Loucy (cell line): ENCODE measurements at regions not wholly inside any gene's neighbourhood (a gene's known extent, or its start where the extent isn't known, plus 50 kb on each side); places are given as distances from the start of the nearest gene placed in this dataset.
A peak's percentile ranks its signal among the peaks of the same experiment; 100 is the strongest.

Source experiments
- H2AFZ ChIP-seq: fragments of 200-600 bp; sonication (generic); 2 replicates; pipeline ENCODE4 v1.6.0; 2016; ENCODE audit warnings: antibody characterized with exemption, mild to moderate bottlenecking, low read length, moderate library complexity
- H3F3A ChIP-seq: fragments of 200-600 bp; 2 replicates; pipeline ENCODE4 v1.6.0; 2016; ENCODE audit warnings: antibody characterized with exemption, low read depth, mild to moderate bottlenecking
- H3K27me3 ChIP-seq: fragments of 200-600 bp; sonication (generic); 2 replicates; pipeline ENCODE4 v1.6.1; 2014; ENCODE audit warnings: low read length, mild to moderate bottlenecking; ENCODE audit not compliant: insufficient read depth, poor library complexity, severe bottlenecking
- H3K36me3 ChIP-seq: fragments of 200-600 bp; sonication (generic); 2 replicates; pipeline ENCODE4 v1.6.1; 2016; ENCODE audit warnings: low read length; ENCODE audit not compliant: insufficient read depth
- H3K4me1 ChIP-seq: fragments of 200-600 bp; sonication (generic); 2 replicates; pipeline ENCODE4 v1.5.1; 2014; ENCODE audit warnings: low read length, mild to moderate bottlenecking; ENCODE audit not compliant: insufficient read depth, poor library complexity, severe bottlenecking
- H3K4me2 ChIP-seq: fragments of 200-600 bp; sonication (generic); 2 replicates; pipeline ENCODE4 v1.6.0; 2014; ENCODE audit warnings: antibody characterized with exemption, low read length, low read depth, mild to moderate bottlenecking; ENCODE audit not compliant: poor library complexity, severe bottlenecking
- H3K4me3 ChIP-seq: fragments of 200-600 bp; sonication (generic); 2 replicates; pipeline ENCODE4 v1.5.1; 2014; ENCODE audit warnings: low read length, mild to moderate bottlenecking, mixed read lengths; ENCODE audit not compliant: poor library complexity, severe bottlenecking
- H3K79me2 ChIP-seq: fragments of 200-600 bp; sonication (generic); 2 replicates; pipeline ENCODE4 v1.6.1; 2014; ENCODE audit warnings: low read length; ENCODE audit not compliant: insufficient read depth
- H3K9ac ChIP-seq: fragments of 200-600 bp; sonication (generic); 2 replicates; pipeline ENCODE4 v1.6.0; 2014; ENCODE audit warnings: mild to moderate bottlenecking, low read depth, low read length, moderate library complexity; ENCODE audit not compliant: poor library complexity, severe bottlenecking
- H3K9me2 ChIP-seq: fragments of 200-600 bp; sonication (generic); replicated peaks from 2 replicates; pipeline ENCODE4 v1.6.1; 2016; ENCODE audit warnings: low read depth, low read length, mixed read lengths
- H3K9me3 ChIP-seq: fragments of 200-600 bp; sonication (generic); 2 replicates; pipeline ENCODE4 v1.6.1; 2014; ENCODE audit warnings: mild to moderate bottlenecking, antibody characterized with exemption, low read length, low read depth; ENCODE audit not compliant: insufficient read depth
- H4K20me1 ChIP-seq: fragments of 200-600 bp; sonication (generic); 2 replicates; pipeline ENCODE4 v1.6.0; 2014; ENCODE audit warnings: antibody characterized with exemption, low read length, mild to moderate bottlenecking; ENCODE audit not compliant: insufficient read depth, poor library complexity, severe bottlenecking
- CTCF ChIP-seq: fragments of 200-600 bp; sonication (generic); conservative IDR thresholded peaks from 2 replicates; pipeline ENCODE4 v1.5.1; 2014; ENCODE audit warnings: mild to moderate bottlenecking, antibody characterized with exemption, low read length
- EZH2phosphoT487 ChIP-seq: fragments of 200-600 bp; IDR thresholded peaks from 2 replicates; pipeline ENCODE4 v1.6.1; 2018; ENCODE audit warnings: antibody characterized with exemption, mild to moderate bottlenecking, moderate library complexity, borderline replicate concordance

GRCh38 chr3:18098960-18099587 is 326.1 kb downstream of the SATB1 start:
- H2AFZ ChIP-seq = no peak overlapping the region

GRCh38 chr3:18097989-18098388 is 327.1 kb downstream of the SATB1 start:
- Histone ChIP-seq H3K9me3 (peaks cover 13% of the 10 kb centered on the region), H3K79me2 (no peaks in the 10 kb centered on the region), H3K36me3 (peaks cover 8% of the 10 kb centered on the region; the same call in 1 of the 2 replicates), H2AFZ (no peak overlapping the region), H4K20me1 (no peaks in the 10 kb centered on the region), H3F3A (no peaks in the 10 kb centered on the region), H3K27me3 (no peaks in the 10 kb centered on the region), H3K9ac (no peak overlapping the region), H3K4me1 (peaks cover 37% of the 10 kb centered on the region), H3K4me2 (peak overlapping the region; percentile 6), H3K9me2 (no peaks in the 10 kb centered on the region), H3K4me3 (no peak overlapping the region)
- TF ChIP-seq CTCF = no peak
- no peak for TF ChIP-seq EZH2phosphoT487

More at GRCh38 chr3:18098960-18099587, 326.1 kb downstream of the SATB1 start:
- Histone ChIP-seq H3K4me2 (peak overlapping the region; percentile 22), H3K36me3 (peaks cover 8% of the 10 kb centered on the region; the same call in 1 of the 2 replicates), H3K79me2 (no peaks in the 10 kb centered on the region), H3K27me3 (no peaks in the 10 kb centered on the region), H3K9ac (peak overlapping the region; percentile 35), H3F3A (no peaks in the 10 kb centered on the region), H3K4me1 (peaks cover 37% of the 10 kb centered on the region), H4K20me1 (no peaks in the 10 kb centered on the region), H3K9me3 (peaks cover 13% of the 10 kb centered on the region), H3K9me2 (no peaks in the 10 kb centered on the region), H3K4me3 (no peak overlapping the region)
- TF ChIP-seq CTCF = no peak
- no peak for TF ChIP-seq EZH2phosphoT487

GRCh38 chr3:18097473-18097872 is 327.7 kb downstream of the SATB1 start:
- H3K4me2 ChIP-seq = peak overlapping the region; percentile 6
- no peak overlapping the region for H3K4me3 ChIP-seq
- H3F3A ChIP-seq = no peaks in the 10 kb centered on the region
- no peak overlapping the region for H3K9ac ChIP-seq
- TF ChIP-seq CTCF = no peak
- no peak for TF ChIP-seq EZH2phosphoT487
- no peaks in the 10 kb centered on the region for H3K27me3 ChIP-seq
- peaks cover 8% of the 10 kb centered on the region; the same call in 1 of the 2 replicates for H3K36me3 ChIP-seq
- peaks cover 37% of the 10 kb centered on the region for H3K4me1 ChIP-seq
- no peaks in the 10 kb centered on the region for H4K20me1 ChIP-seq
- H3K9me2 ChIP-seq = no peaks in the 10 kb centered on the region
- peaks cover 13% of the 10 kb centered on the region for H3K9me3 ChIP-seq
- no peaks in the 10 kb centered on the region for H3K79me2 ChIP-seq
- no peak overlapping the region for H2AFZ ChIP-seq
